ENCODE measurements at regions not wholly inside any gene's neighbourhood (a gene's known extent, or its start where the extent isn't known, plus 50 kb on each side); places are given as distances from the start of the nearest gene placed in this dataset.

DNA sequence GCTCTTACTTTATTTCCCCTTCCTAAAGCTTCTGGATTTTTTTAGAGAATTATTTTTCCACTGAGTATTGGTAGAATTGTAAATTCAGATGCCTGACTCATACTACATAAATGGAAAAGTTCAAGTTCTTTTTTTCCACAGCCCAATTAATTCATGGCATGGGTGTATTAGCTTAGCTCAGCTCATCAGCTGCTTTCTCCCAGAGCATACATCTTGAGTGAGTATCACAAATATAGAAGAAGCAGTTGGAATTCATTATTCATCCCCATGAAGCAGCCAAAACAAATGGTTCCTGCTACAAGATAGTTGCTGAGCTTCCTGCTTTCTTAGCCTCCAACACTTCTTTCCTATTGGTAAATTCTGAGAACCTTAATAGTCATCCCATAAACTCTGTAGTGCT lies 105.1 kb downstream of the C12orf50 start:
- Histone ChIP-seq H3K4me2 (ENCODE audit: insufficient read depth, low read length) (no peak overlapping the region), H3K36me3 (ENCODE audit: control insufficient read depth in 2 of 2, extremely low read depth in 1 of 2, insufficient read depth in 2 of 2, low read length in 2 of 2) (no peaks in the 10 kb centered on the region), H3K27ac (ENCODE audit: insufficient read depth, low read depth, low read length) (no peak overlapping the region), H3K9ac (replicated peaks; ENCODE audit: extremely low read depth, insufficient read depth, low read length) (no peak overlapping the region), H2AFZ (ENCODE audit: low read depth, low read length) (no peak overlapping the region), H3K4me1 (ENCODE audit: control insufficient read depth, extremely low read depth, insufficient read depth, low read length) (no peaks in the 10 kb centered on the region), H4K20me1 (replicated peaks; ENCODE audit: control insufficient read depth, extremely low read depth, insufficient read depth, low read length) (no peaks in the 10 kb centered on the region), H3K4me3 (replicated peaks in 1 of 3; ENCODE audit: insufficient read depth in 1 of 3, low read depth in 1 of 3, low read length in 3 of 3) (no peak overlapping the region), H3K27me3 (ENCODE audit: control insufficient read depth in 2 of 2, insufficient read depth in 2 of 2, low read length in 2 of 2) (no peaks in the 10 kb centered on the region), H3K9me1 (replicated peaks; ENCODE audit: control insufficient read depth, extremely low read depth, insufficient read depth, low read length) (no peaks in the 10 kb centered on the region), H3K9me3 (replicated peaks; ENCODE audit: control insufficient read depth, insufficient read depth, low read length) (no peaks in the 10 kb centered on the region), H3K79me2 (ENCODE audit: control insufficient read depth, insufficient read depth, low read length) (no peaks in the 10 kb centered on the region)
- BruUV-seq (replicated peaks): no TSS peak
- ChIA-PET CTCF (interaction anchor here (2.9 kb wide), 1 partner anchor 10 kb away, joined by 8 read pairs; no protein-coding TSS in a partner anchor), POLR2A (no interaction called here)
- intact Hi-C loops (cut with micrococcal nuclease): no loop called here
- TF ChIP-seq JUN (IDR thresholded peaks at IDR 0.05; ENCODE audit: borderline replicate concordance, insufficient read depth, insufficient read length, low read depth) (no peak), POLR2AphosphoS5 (IDR thresholded peaks at IDR 0.05; ENCODE audit: insufficient read depth, low read depth, low read length) (no peak), FOS (IDR thresholded peaks at IDR 0.05; ENCODE audit: borderline replicate concordance, insufficient read depth, low read length) (no peak), MYC (IDR thresholded peaks at IDR 0.05; ENCODE audit: low read depth, low read length) (no peak), GATA2 (IDR thresholded peaks at IDR 0.05; ENCODE audit: insufficient read depth, insufficient read length, low read depth, low read length) (no peak), POLR2A (IDR thresholded peaks at IDR 0.05; ENCODE audit: low read depth, low read length) (no peak), EZH2 (IDR thresholded peaks at IDR 0.05; ENCODE audit: borderline replicate concordance, low read depth, low read length, severe bottlenecking) (no peak), CTCF (IDR thresholded peaks at IDR 0.05; ENCODE audit: extremely low read depth in 1 of 2, insufficient read depth in 1 of 2, low read depth in 1 of 2, low read length in 2 of 2) (no peak)
- TF ChIP-seq, protein P1, sequence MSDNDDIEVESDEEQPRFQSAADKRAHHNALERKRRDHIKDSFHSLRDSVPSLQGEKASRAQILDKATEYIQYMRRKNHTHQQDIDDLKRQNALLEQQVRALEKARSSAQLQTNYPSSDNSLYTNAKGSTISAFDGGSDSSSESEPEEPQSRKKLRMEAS (IDR thresholded peaks at IDR 0.05; ENCODE audit: insufficient read depth, insufficient read length): no peak
- no peak for DNase-seq (ENCODE audit: low read depth, low spot score)
- dilution Hi-C loops (cut with MboI; ENCODE audit: extremely low pct_ligation_motif_present, low sequenced_read_pairs): no loop called here
- FAIRE-seq: no peak

All from endothelial cell of umbilical vein (primary cell).